H9 (cell line): ENCODE measurements at regions not wholly inside any gene's neighbourhood (a gene's known extent, or its start where the extent isn't known, plus 50 kb on each side); places are given as distances from the start of the nearest gene placed in this dataset.

Source experiments
- DNase-seq: peaks from one replicate; pipeline ENCODE4 v3.0.0-alpha.2; 2017
- H2AFZ ChIP-seq: one replicate; pipeline ENCODE4 v1.6.1; 2013; ENCODE audit warnings: mild to moderate bottlenecking, low read length, control low read depth, moderate library complexity
- H2AK5ac ChIP-seq: 2 replicates; pipeline ENCODE4 v1.6.1; 2013; ENCODE audit warnings: low read length, control low read depth, mixed read lengths; ENCODE audit not compliant: insufficient read length
- H2BK120ac ChIP-seq: one replicate; pipeline ENCODE4 v1.6.1; 2013; ENCODE audit warnings: low read depth, mild to moderate bottlenecking, low read length, control low read depth, inconsistent platforms; ENCODE audit not compliant: poor library complexity, severe bottlenecking
- H2BK12ac ChIP-seq: 2 replicates; pipeline ENCODE4 v1.6.1; 2013; ENCODE audit warnings: low read length, control low read depth, mixed read lengths, low read depth; ENCODE audit not compliant: insufficient read length
- H2BK15ac ChIP-seq: 2 replicates; pipeline ENCODE4 v1.6.1; 2013; ENCODE audit warnings: low read depth, low read length, control low read depth
- H2BK20ac ChIP-seq: one replicate; pipeline ENCODE4 v1.6.1; 2013; ENCODE audit warnings: low read depth, mild to moderate bottlenecking, low read length, control low read depth, inconsistent platforms; ENCODE audit not compliant: poor library complexity, severe bottlenecking
- H2BK5ac ChIP-seq: 2 replicates; pipeline ENCODE4 v1.6.1; 2013; ENCODE audit warnings: low read length, control low read depth, mixed read lengths; ENCODE audit not compliant: insufficient read length
- H3K14ac ChIP-seq: 2 replicates; pipeline ENCODE4 v1.6.1; 2013; ENCODE audit warnings: low read length, control low read depth; ENCODE audit not compliant: insufficient read depth
- H3K18ac ChIP-seq: 2 replicates; pipeline ENCODE4 v1.6.1; 2013; ENCODE audit warnings: low read depth, mild to moderate bottlenecking, mixed read lengths, low read length, control low read depth; ENCODE audit not compliant: insufficient read length
- H3K23ac ChIP-seq: 2 replicates; pipeline ENCODE4 v1.6.1; 2013; ENCODE audit warnings: low read length, control low read depth, mixed read lengths, low read depth; ENCODE audit not compliant: insufficient read length
- H3K23me2 ChIP-seq: 2 replicates; pipeline ENCODE4 v1.6.1; 2013; ENCODE audit warnings: low read depth, mild to moderate bottlenecking, mixed read lengths, low read length, control low read depth; ENCODE audit not compliant: insufficient read length, poor library complexity, severe bottlenecking
- H3K27ac ChIP-seq: 2 replicates; pipeline ENCODE4 v1.5.1; 2013; ENCODE audit warnings: low read length, control low read depth, mixed read lengths, low read depth; ENCODE audit not compliant: insufficient read length
- H3K27me3 ChIP-seq: 2 replicates; pipeline ENCODE4 v1.6.1; 2013; ENCODE audit warnings: low read length, control low read depth, inconsistent platforms; ENCODE audit not compliant: insufficient read depth
- H3K4ac ChIP-seq: 2 replicates; pipeline ENCODE4 v1.6.1; 2013; ENCODE audit warnings: low read depth, mild to moderate bottlenecking, control low read depth, inconsistent platforms, low read length, moderate library complexity
- H3K4me1 ChIP-seq: 2 replicates; pipeline ENCODE4 v1.6.1; 2013; ENCODE audit warnings: low read length, control low read depth, inconsistent platforms; ENCODE audit not compliant: insufficient read depth
- H3K4me2 ChIP-seq: 2 replicates; pipeline ENCODE4 v1.6.1; 2013; ENCODE audit warnings: low read length, control low read depth, mixed read lengths; ENCODE audit not compliant: insufficient read length, insufficient read depth
- H3K56ac ChIP-seq: 2 replicates; pipeline ENCODE4 v1.6.1; 2013; ENCODE audit warnings: low read depth, mild to moderate bottlenecking, mixed read lengths, low read length, control low read depth; ENCODE audit not compliant: insufficient read length
- H3K79me1 ChIP-seq: 2 replicates; pipeline ENCODE4 v1.6.1; 2013; ENCODE audit warnings: low read depth, mild to moderate bottlenecking, moderate library complexity, low read length, control low read depth, inconsistent platforms; ENCODE audit not compliant: insufficient read depth, poor library complexity, severe bottlenecking
- H3K79me2 ChIP-seq: 2 replicates; pipeline ENCODE4 v1.6.1; 2013; ENCODE audit warnings: low read length, control low read depth, inconsistent platforms; ENCODE audit not compliant: insufficient read depth
- H3K9ac ChIP-seq: 2 replicates; pipeline ENCODE4 v1.6.1; 2013; ENCODE audit warnings: low read length, control low read depth, mixed read lengths; ENCODE audit not compliant: insufficient read length; ENCODE audit errors: extremely low read depth
- H3K9me3 ChIP-seq: one replicate; pipeline ENCODE4 v1.6.1; 2013; ENCODE audit warnings: low read depth, low read length, inconsistent platforms; ENCODE audit not compliant: control insufficient read depth
- H3T11ph ChIP-seq: one replicate; pipeline ENCODE4 v1.6.1; 2013; ENCODE audit warnings: mild to moderate bottlenecking, low read length, control low read depth, inconsistent platforms
- H4K20me1 ChIP-seq: one replicate; pipeline ENCODE4 v1.6.1; 2013; ENCODE audit not compliant: control insufficient read depth, insufficient read length, insufficient read depth
- H4K5ac ChIP-seq: 2 replicates; pipeline ENCODE4 v1.6.1; 2013; ENCODE audit warnings: low read depth, mild to moderate bottlenecking, mixed read lengths, low read length, control low read depth; ENCODE audit not compliant: insufficient read length
- H4K8ac ChIP-seq: replicated peaks from 2 replicates; pipeline ENCODE4 v1.6.1; 2013; ENCODE audit warnings: low read length, control low read depth, mixed read lengths, low read depth; ENCODE audit not compliant: insufficient read length
- H4K91ac ChIP-seq: 2 replicates; pipeline ENCODE4 v1.6.1; 2013; ENCODE audit warnings: low read depth, mild to moderate bottlenecking, moderate library complexity, mixed read lengths, low read length, control low read depth; ENCODE audit not compliant: insufficient read length
- H3K27ac Mint-ChIP-seq, 3 experiments: 2 replicates in 2 of 3; 3 replicates in 1 of 3; pipeline ENCODE4 v1.8.0; 2020 to 2021; ENCODE audit warnings: mixed read lengths in 3 of 3, mild to moderate bottlenecking in 1 of 3, moderate library complexity in 1 of 3
- H3K27me3 Mint-ChIP-seq: 2 replicates; pipeline ENCODE4 v1.8.0; 2021; ENCODE audit warnings: low read depth, mild to moderate bottlenecking, moderate library complexity, mixed read lengths
- H3K36me3 Mint-ChIP-seq, 3 experiments: 2 replicates in 2 of 3; 3 replicates in 1 of 3; pipeline ENCODE4 v1.8.0; 2020 to 2021; ENCODE audit warnings: low read depth in 3 of 3, mixed read lengths in 3 of 3; ENCODE audit not compliant: insufficient read depth in 1 of 3
- H3K4me1 Mint-ChIP-seq, 2 experiments: 2 replicates each; pipeline ENCODE4 v1.8.0; 2020; ENCODE audit warnings: mixed read lengths in 2 of 2
- H3K4me3 Mint-ChIP-seq, 2 experiments: 2 replicates in 1 of 2; 3 replicates in 1 of 2; pipeline ENCODE4 v1.8.0; 2020 to 2021; ENCODE audit warnings: mild to moderate bottlenecking in 2 of 2, mixed read lengths in 2 of 2, moderate library complexity in 1 of 2
- H3K9me3 Mint-ChIP-seq, 2 experiments: 2 replicates in 1 of 2; 3 replicates in 1 of 2; pipeline ENCODE4 v1.8.0; 2020; ENCODE audit warnings: mild to moderate bottlenecking in 2 of 2, mixed read lengths in 2 of 2, moderate library complexity in 1 of 2
- CTCF ChIP-seq: fragments of 200-600 bp; sonication (generic); conservative IDR thresholded peaks from 3 replicates; pipeline ENCODE4 v1.8.0; 2021; ENCODE audit warnings: antibody characterized with exemption, mild to moderate bottlenecking
- WGBS: extraction: QIAGEN DNeasy Blood & Tissue Kit; methylation state at CpG from one replicate; pipeline ENCODE4 v1.1.7; 2013; ENCODE audit warnings: missing lambda C conversion rate, low lambda C conversion rate, mixed read lengths; ENCODE audit not compliant: insufficient read length; ENCODE audit errors: extremely low coverage; 5-methylcytosine and 5-hydroxymethylcytosine counted together

GRCh38 chr7:72492461-72493065 is 80.4 kb upstream of the CALN1 start:
- WGBS: no CpG with 5 or more reads among the region's 12 CpGs
- no peak overlapping the region for H3K18ac ChIP-seq

More at GRCh38 chr7:72492461-72493065, 80.4 kb upstream of the CALN1 start:
- Histone ChIP-seq H3K23ac (no peak overlapping the region), H2AK5ac (no peak overlapping the region), H3K79me1 (no peaks in the 10 kb centered on the region), H3K4me1 (no peaks in the 10 kb centered on the region), H3K27ac (no peak overlapping the region), H3K4me2 (no peak overlapping the region), H3K27me3 (no peaks in the 10 kb centered on the region), H4K8ac (no peak overlapping the region), H4K20me1 (no peaks in the 10 kb centered on the region), H2BK15ac (no peak overlapping the region), H3K9ac (no peak overlapping the region), H3K14ac (no peak overlapping the region), H2BK5ac (no peak overlapping the region), H2AFZ (no peak overlapping the region), H2BK12ac (no peak overlapping the region), H2BK120ac (no peak overlapping the region), H3K4ac (no peak overlapping the region), H4K91ac (no peak overlapping the region), H3K9me3 (no peaks in the 10 kb centered on the region), H3K56ac (no peak overlapping the region), H3T11ph (no peak overlapping the region), H2BK20ac (no peak overlapping the region), H3K23me2 (no peaks in the 10 kb centered on the region), H3K79me2 (no peaks in the 10 kb centered on the region), H4K5ac (no peak overlapping the region)
- H3K36me3 Mint-ChIP-seq: peaks cover 0 to 2% (median 2%) of the 10 kb centered on the region in 3 experiments; a peak in 2 of 7 replicates
- no peak for TF ChIP-seq CTCF
- DNase-seq: no peak
- H3K27ac Mint-ChIP-seq: no peak overlapping the region
- no peak overlapping the region for H3K4me3 Mint-ChIP-seq
- H3K4me1 Mint-ChIP-seq: no peaks in the 10 kb centered on the region
- no peaks in the 10 kb centered on the region for H3K27me3 Mint-ChIP-seq
- peaks cover 2 to 3% of the 10 kb centered on the region in 2 experiments; a peak in 3 of 5 replicates for H3K9me3 Mint-ChIP-seq
